ENCODE measurements at regions not wholly inside any gene's neighbourhood (a gene's known extent, or its start where the extent isn't known, plus 50 kb on each side); places are given as distances from the start of the nearest gene placed in this dataset.

- H2AFZ ChIP-seq (ENCODE audit: low read length) = no peak overlapping the region
Observed at GRCh38 chr3:78025916-78026315, 986.0 kb downstream of the ROBO2 start.

GRCh38 chr3:78026318-78026828 is 986.5 kb downstream of the ROBO2 start:
- Histone ChIP-seq H3K79me2 (ENCODE audit: control insufficient read depth, insufficient read depth, low read length) (no peaks in the 10 kb centered on the region), H3K4me3 (replicated peaks in 1 of 4; ENCODE audit: control extremely low read depth in 1 of 4, insufficient read depth in 1 of 4, low read depth in 3 of 4, low read length in 4 of 4) (no peak overlapping the region), H3K27ac (ENCODE audit: insufficient read depth, low read length) (no peak overlapping the region), H2AFZ (ENCODE audit: low read length) (no peak overlapping the region), H3K9me3 (ENCODE audit: control insufficient read depth, insufficient read depth, low read depth, low read length) (no peaks in the 10 kb centered on the region), H3K9ac (ENCODE audit: insufficient read depth, low read length) (no peak overlapping the region), H3K4me2 (ENCODE audit: extremely low read depth, insufficient read depth, low read length) (no peak overlapping the region), H3K4me1 (ENCODE audit: control insufficient read depth, extremely low read depth, insufficient read depth, low read length) (no peaks in the 10 kb centered on the region), H3K27me3 (ENCODE audit: control insufficient read depth, insufficient read depth, low read length) (no peaks in the 10 kb centered on the region), H4K20me1 (ENCODE audit: control insufficient read depth, extremely low read depth, insufficient read depth, low read length) (no peaks in the 10 kb centered on the region), H3K36me3 (ENCODE audit: control insufficient read depth, insufficient read depth, low read length) (no peaks in the 10 kb centered on the region)
- DNase-seq (ENCODE audit: low read depth in 2 of 2) = peak; percentile 22 to 64
- TF ChIP-seq EZH2 (IDR thresholded peaks at IDR 0.05; ENCODE audit: low read length, missing control alignments) = no peak
- TF ChIP-seq, protein P1, sequence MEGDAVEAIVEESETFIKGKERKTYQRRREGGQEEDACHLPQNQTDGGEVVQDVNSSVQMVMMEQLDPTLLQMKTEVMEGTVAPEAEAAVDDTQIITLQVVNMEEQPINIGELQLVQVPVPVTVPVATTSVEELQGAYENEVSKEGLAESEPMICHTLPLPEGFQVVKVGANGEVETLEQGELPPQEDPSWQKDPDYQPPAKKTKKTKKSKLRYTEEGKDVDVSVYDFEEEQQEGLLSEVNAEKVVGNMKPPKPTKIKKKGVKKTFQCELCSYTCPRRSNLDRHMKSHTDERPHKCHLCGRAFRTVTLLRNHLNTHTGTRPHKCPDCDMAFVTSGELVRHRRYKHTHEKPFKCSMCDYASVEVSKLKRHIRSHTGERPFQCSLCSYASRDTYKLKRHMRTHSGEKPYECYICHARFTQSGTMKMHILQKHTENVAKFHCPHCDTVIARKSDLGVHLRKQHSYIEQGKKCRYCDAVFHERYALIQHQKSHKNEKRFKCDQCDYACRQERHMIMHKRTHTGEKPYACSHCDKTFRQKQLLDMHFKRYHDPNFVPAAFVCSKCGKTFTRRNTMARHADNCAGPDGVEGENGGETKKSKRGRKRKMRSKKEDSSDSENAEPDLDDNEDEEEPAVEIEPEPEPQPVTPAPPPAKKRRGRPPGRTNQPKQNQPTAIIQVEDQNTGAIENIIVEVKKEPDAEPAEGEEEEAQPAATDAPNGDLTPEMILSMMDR (conservative IDR thresholded peaks at IDR 0.05 in 1 of 2, IDR thresholded peaks at IDR 0.05 in 1 of 2; ENCODE audit: low read depth in 1 of 2, low read length in 2 of 2) = no peak

More at GRCh38 chr3:78025916-78026315, 986.0 kb downstream of the ROBO2 start:
- Histone ChIP-seq H4K20me1 (ENCODE audit: control insufficient read depth, extremely low read depth, insufficient read depth, low read length) (no peaks in the 10 kb centered on the region), H3K79me2 (ENCODE audit: control insufficient read depth, insufficient read depth, low read length) (no peaks in the 10 kb centered on the region), H3K4me1 (ENCODE audit: control insufficient read depth, extremely low read depth, insufficient read depth, low read length) (no peaks in the 10 kb centered on the region), H3K4me2 (ENCODE audit: extremely low read depth, insufficient read depth, low read length) (no peak overlapping the region), H3K36me3 (ENCODE audit: control insufficient read depth, insufficient read depth, low read length) (no peaks in the 10 kb centered on the region), H3K27ac (ENCODE audit: insufficient read depth, low read length) (no peak overlapping the region), H3K27me3 (ENCODE audit: control insufficient read depth, insufficient read depth, low read length) (no peaks in the 10 kb centered on the region), H3K4me3 (replicated peaks in 1 of 4; ENCODE audit: control extremely low read depth in 1 of 4, insufficient read depth in 1 of 4, low read depth in 3 of 4, low read length in 4 of 4) (no peak overlapping the region), H3K9ac (ENCODE audit: insufficient read depth, low read length) (no peak overlapping the region), H3K9me3 (ENCODE audit: control insufficient read depth, insufficient read depth, low read depth, low read length) (no peaks in the 10 kb centered on the region)
- TF ChIP-seq, protein P1 (conservative IDR thresholded peaks at IDR 0.05 in 1 of 2, IDR thresholded peaks at IDR 0.05 in 1 of 2; ENCODE audit: low read depth in 1 of 2, low read length in 2 of 2) = no peak
- TF ChIP-seq EZH2 (IDR thresholded peaks at IDR 0.05; ENCODE audit: low read length, missing control alignments) = no peak
- peak in 1 of 2 donors; percentile 5 for DNase-seq (ENCODE audit: low read depth in 2 of 2)

GRCh38 chr3:78029775-78030174 is 989.9 kb downstream of the ROBO2 start:
- H3K4me2 ChIP-seq (ENCODE audit: extremely low read depth, insufficient read depth, low read length) = no peak overlapping the region
- H3K27ac ChIP-seq (ENCODE audit: insufficient read depth, low read length) = no peak overlapping the region
- H3K4me1 ChIP-seq (ENCODE audit: control insufficient read depth, extremely low read depth, insufficient read depth, low read length) = no peaks in the 10 kb centered on the region
- H2AFZ ChIP-seq (ENCODE audit: low read length) = no peak overlapping the region
- no peak for DNase-seq (ENCODE audit: low read depth in 2 of 2)
- no peaks in the 10 kb centered on the region for H3K9me3 ChIP-seq (ENCODE audit: control insufficient read depth, insufficient read depth, low read depth, low read length)
- no peak for TF ChIP-seq EZH2 (IDR thresholded peaks at IDR 0.05; ENCODE audit: low read length, missing control alignments)
- TF ChIP-seq, protein P1 (conservative IDR thresholded peaks at IDR 0.05 in 1 of 2, IDR thresholded peaks at IDR 0.05 in 1 of 2; ENCODE audit: low read depth in 1 of 2, low read length in 2 of 2) = no peak
- no peaks in the 10 kb centered on the region for H3K79me2 ChIP-seq (ENCODE audit: control insufficient read depth, insufficient read depth, low read length)
- no peak overlapping the region for H3K4me3 ChIP-seq (replicated peaks in 1 of 4; ENCODE audit: control extremely low read depth in 1 of 4, insufficient read depth in 1 of 4, low read depth in 3 of 4, low read length in 4 of 4)
- no peak overlapping the region for H3K9ac ChIP-seq (ENCODE audit: insufficient read depth, low read length)
- H4K20me1 ChIP-seq (ENCODE audit: control insufficient read depth, extremely low read depth, insufficient read depth, low read length) = no peaks in the 10 kb centered on the region
- H3K27me3 ChIP-seq (ENCODE audit: control insufficient read depth, insufficient read depth, low read length) = no peaks in the 10 kb centered on the region
- H3K36me3 ChIP-seq (ENCODE audit: control insufficient read depth, insufficient read depth, low read length) = no peaks in the 10 kb centered on the region

All from fibroblast of lung (primary cell).